Lower leg skin (tissue), 3 donors: ENCODE measurements at regions not wholly inside any gene's neighbourhood (a gene's known extent, or its start where the extent isn't known, plus 50 kb on each side); places are given as distances from the start of the nearest gene placed in this dataset.

Source experiments
- POLR2A ChIP-seq, 2 donors: fragments of 450-650 bp; IDR thresholded peaks; one replicate each; pipeline ENCODE4 v1.6.1; 2016 to 2017; ENCODE audit warnings: antibody characterized with exemption in 2 of 2, mild to moderate bottlenecking in 1 of 2, moderate library complexity in 1 of 2
- TF ChIP-seq, protein P1 (sequence below), 3 donors: fragments of 450-650 bp; IDR thresholded peaks; one replicate each; pipeline ENCODE4 v1.5.1; 2016; ENCODE audit warnings: antibody characterized with exemption in 3 of 3, mild to moderate bottlenecking in 3 of 3, moderate library complexity in 2 of 3

DNA sequence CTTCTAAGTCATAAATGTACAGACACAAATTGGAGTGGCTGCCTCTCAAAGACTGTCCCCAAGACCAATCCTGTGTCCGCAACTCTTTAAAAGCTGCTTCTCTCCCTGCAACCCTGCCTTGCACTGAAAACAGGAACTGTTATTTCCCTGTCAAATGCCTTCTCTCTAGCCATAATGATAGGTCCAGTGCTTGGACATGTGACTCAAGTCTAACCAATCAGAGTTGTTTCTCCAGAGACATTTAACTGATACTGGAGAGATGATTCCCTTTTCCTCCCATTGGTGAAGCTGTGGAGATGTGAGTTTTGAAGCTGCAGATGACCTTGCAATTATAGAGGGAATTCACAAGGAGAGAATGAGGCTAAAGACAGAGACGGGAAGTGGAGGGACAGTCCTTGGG is 253.3 kb upstream of the CDH5 start:
- TF ChIP-seq, protein P1, sequence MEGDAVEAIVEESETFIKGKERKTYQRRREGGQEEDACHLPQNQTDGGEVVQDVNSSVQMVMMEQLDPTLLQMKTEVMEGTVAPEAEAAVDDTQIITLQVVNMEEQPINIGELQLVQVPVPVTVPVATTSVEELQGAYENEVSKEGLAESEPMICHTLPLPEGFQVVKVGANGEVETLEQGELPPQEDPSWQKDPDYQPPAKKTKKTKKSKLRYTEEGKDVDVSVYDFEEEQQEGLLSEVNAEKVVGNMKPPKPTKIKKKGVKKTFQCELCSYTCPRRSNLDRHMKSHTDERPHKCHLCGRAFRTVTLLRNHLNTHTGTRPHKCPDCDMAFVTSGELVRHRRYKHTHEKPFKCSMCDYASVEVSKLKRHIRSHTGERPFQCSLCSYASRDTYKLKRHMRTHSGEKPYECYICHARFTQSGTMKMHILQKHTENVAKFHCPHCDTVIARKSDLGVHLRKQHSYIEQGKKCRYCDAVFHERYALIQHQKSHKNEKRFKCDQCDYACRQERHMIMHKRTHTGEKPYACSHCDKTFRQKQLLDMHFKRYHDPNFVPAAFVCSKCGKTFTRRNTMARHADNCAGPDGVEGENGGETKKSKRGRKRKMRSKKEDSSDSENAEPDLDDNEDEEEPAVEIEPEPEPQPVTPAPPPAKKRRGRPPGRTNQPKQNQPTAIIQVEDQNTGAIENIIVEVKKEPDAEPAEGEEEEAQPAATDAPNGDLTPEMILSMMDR (IDR thresholded peaks at IDR 0.05) = no peak
- TF ChIP-seq POLR2A (IDR thresholded peaks at IDR 0.05) = no peak
